ENCODE measurements at regions not wholly inside any gene's neighbourhood (a gene's known extent, or its start where the extent isn't known, plus 50 kb on each side); places are given as distances from the start of the nearest gene placed in this dataset.
"Not testable (repeated sequence)": the region's sequence is repeated elsewhere in the genome, so short reads cannot be mapped to it uniquely, and the experiment has no call there.

DNA sequence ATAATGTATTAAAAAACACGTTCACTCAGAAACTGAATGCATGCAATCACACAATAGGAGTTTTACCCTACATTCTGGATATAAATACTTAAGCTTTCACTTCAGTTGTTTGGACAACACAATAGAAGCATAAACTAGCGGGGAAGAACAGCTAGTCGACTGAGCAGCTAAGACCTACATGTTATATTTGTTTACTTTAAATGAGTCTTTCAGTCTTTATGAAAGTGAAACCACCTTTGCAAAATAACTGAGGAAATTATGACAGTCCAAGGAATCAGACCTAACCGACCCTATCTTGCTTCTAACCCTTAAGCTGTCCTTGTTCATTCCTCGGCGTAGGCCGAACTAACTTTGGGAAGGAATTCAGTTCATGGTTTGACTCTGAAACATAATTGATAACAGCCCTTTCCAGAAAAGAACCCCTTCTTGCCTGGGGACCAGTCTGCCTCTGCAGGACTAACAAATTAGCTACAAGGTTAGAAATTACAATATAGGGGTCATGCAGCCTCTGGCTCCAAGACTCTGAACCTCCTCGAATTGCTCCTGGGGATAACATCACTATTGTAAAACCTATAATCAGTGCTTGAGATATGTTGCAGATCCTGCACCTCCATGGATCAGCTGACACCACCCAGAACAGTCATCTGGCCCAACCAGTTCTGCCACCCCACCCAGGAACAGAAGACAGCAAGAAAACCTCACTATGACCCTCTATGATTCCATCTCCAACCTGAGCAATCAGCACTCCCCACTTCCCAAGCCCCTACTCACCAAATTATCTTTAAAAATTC is 185.1 kb upstream of the KLF6 start:
- DNase-seq, result no peak

DNA sequence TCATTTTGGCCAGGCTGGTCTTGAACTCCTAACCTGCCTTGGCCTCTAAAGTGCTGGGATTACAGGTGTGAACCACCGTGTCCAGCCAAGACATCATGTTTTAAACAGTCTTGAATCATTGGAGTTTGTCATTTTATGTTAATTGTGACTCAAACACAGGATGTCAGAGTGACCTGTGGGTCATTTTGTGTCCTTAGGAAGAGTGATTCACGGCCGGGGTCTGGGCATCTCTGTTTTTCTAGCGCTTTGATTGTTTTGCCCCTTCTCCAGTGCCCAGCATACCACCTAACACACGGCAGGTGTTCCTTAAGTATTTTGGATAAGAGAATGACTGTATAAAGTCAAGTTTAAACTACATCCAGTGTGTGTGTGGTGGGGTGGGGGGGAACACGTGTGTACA is 183.7 kb upstream of the KLF6 start:
- DNase-seq, result no peak

DNA sequence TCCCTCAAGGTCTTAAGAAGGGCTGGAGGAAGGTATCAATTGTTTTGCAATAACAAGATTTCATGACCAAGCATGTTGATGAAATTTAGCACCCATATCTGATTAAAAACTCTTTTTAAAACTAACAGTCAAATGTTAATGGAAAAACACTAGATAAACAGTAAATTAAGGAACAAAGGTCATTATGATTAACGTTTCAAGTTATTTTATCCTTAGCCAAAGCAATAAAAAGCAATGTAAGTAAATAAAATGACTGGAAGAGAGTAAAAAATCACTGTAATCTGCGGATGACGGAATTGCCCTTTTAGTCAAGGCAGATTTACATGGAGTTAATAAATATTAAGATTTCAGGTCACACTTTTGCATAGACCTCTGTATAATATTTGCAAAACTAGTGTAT is 179.5 kb upstream of the KLF6 start:
- DNase-seq, result no peak

DNA sequence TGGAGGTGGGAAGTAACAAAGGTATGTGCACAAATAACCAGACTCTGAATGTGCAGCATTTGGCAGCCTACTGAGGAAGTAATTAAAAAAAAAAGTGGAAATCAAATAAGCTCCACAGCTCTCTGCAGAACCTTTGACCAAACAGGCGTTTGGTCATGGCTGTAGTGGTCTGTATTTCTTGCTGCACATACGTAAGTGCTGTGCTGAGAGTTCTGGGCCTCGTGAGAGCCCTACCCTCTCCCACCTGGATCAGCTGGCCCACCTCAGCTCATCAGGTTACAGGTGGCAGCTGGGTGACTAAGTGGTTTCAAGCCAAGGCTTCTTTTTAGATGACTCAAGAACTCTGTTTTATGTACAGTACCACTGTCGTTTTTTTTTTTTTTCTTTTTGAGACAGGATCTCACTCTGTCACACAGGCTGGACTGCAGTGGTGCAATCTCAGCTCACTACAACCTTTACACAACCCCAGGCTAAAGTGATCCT is 178.2 kb upstream of the KLF6 start:
- DNase-seq, result no peak

DNA sequence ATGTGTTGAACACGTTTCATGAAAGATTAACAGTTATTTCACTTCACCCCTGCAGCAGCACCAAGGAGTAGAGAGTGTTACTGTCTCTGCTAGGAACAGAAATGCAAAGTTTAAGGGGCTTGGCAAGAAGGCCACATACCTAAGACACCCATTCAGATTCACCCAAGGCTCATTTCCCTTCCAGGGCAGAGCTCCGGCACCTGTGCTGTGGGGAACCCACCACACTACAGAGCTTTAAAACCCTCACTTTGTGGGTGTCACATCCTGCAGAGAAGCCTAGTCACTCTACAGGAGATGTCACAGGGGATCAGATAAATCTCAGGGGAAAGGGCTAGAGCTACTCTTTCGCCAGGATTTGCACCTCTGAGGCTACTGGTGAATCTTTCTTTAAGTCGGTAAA is 176.1 kb upstream of the KLF6 start:
- DNase-seq, result no peak

DNA sequence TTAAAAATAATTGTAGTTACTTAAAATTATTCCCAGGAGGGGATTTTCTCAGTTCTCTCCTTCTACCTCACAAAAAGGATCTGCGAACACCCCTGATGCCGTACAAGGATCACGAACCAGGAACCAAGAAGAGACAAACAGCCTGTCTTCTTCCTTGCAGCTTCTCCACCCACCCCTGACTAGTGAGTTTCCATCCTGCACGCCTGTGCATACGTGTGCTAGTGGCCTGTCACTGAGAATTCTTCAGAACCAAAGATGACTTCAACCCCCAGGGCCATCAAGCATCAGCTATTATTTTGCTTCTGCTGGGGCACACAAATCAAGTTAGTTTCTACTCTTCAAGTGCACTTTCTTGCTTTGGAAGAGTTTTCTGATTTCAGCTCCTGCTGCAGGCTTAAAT is 175.5 kb upstream of the KLF6 start:
- DNase-seq, result no peak

DNA sequence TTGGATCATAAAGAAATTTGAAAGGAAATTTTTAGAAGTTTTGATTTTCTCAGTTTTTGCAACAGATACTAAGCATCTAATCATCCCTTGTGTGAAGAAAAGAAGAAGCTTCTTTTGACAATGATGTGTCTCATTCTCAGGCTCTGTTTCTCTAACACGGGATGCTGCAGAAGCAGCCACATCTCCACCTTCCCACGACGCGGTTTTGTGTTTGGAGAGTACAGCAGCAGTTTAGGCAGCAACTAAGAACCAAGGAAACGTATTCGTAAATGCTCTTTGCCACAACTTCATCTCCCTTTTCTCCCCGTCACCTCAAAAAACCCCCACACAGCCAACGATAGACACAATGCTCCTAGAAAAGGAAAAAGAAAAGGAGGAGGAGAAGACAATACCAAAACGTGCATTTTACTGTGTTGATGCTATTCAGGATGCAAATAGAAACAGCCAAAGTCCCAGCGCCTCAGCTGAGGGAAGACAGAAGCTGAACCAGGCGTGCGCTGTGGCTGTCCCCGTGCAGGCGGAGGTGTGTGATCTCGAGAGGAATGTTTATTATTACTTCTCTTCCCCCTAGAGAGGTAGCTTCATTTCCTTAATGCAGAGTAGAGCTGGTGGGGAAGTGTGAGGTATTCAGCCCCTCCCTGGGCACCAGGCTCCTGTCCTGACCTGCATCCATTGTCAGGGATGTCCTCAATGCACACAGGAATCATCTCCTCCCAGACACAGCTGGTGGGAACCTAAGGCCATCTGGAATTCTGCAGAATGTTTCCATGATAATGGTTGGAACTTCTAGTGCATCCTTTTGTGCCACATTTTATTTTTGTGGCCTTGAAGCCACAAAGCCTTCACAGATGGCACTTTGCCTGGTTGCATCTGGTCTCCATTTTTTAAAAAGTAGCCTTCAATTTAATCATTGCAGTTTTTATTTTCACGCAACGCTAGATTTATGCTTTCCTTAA is 174.6 kb upstream of the KLF6 start:
- DNase-seq, result no peak

DNA sequence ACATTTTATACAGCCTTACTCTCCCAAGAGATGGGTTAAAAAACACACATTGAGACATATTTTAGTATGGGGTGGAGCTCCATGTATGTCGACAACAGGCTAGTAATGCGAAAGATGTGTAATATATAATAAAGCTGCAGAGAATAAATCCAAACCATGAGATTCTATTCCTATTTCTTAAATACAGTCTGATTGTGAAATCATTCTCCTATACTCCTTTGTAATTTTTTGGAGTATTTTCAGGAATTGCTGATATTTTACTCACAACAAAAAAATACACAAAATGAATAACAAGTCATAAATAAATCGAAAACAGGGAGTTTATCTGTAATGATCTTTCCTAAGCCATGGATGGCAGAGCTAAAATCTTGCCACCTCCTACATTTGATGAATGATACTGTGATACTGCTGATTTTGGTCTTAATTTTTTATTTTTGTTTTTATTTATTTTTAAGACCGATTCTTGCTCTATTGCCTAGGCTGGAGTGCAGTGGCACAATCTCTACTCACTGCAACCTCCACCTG is 173.5 kb upstream of the KLF6 start:
- no peak for DNase-seq

DNA sequence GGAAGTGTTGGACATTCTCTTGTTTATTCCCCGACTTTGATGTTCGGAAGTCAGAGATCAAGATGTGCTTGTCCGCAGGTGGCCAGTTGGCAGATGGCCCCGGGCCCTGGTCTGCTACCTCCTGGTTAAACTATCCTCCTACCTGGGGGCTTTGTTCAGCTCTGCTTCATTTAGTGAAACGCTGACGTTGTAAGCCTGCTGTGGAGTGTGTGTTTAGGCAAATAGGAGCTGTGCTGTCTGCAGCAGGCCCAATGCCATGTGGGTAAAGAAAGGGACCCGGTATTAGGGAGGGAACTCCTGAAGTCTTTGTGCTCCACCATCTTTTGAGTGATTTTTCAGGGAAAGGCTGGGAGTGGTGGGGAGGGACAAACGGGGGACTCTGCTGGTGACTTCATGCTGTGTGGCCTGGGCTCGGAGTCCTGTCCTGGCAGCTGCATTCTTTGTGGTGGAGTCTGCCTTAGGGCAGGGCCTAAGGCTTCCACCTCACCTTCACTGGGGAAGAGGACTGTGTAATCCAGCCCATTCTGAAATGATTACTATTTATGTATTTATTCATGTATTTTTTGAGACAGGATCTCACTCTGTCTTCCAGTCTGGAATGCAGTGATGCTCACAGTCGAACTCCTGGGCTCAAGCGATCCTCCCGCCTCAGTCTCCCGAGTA is 171.1 kb upstream of the KLF6 start:
- no peak for DNase-seq

DNA sequence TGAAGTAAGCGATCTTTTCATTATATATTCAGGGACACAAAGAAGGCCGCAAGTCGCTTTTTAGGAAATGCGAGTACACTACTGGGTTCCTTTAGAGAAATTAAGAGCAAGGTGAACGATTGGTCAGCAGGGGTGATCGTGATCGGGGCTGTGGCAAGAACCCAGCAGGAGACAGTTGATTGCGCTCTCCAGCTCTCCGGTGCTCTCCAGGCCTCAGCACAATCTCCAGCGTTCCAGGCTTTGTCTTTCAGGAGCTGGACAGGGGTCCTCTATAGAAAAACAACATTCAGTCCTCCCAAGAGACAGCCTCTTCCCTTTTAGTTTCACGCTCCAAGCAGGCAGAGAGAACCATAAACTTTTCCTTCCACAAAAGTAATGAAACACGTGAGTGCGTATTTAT is 170.5 kb upstream of the KLF6 start:
- no peak for DNase-seq

DNA sequence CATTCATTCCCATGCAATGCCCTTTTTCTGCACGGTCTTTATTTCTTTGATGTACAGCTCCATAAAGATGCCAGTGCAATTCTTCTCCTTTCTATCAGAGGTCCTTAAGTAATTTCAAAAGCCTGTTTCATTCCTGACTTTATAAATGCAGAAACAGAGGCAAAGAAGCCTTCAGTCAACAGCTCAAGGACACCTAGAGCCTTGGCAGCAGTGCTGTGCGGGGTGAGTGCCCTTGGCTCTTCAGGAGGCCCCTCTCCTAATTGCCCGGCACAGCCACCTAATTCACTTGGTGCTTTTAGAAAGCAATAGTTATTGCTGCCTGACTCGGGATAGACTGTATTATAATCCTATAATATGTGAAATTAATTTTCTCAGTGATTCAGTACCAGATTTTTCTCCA is 169.6 kb upstream of the KLF6 start:
- no peak for DNase-seq

DNA sequence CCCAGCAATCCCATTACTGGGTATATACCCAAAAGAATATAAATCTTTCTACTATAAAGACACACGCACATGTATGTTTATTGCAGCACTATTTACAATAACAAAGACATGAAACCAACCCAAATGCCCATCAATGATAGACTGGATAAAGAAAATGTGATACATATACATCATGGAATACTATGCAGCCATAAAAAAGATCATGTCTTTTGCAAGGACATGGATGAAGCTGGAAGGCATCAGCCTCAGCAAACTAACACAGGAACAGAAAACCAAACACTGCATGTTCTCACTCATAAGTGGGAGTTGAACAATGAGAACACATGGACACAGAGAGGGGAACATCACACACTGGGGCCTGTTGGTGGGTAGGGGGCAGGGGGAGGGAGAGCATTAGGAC is 169.0 kb upstream of the KLF6 start:
- not testable (repeated sequence) for DNase-seq

DNA sequence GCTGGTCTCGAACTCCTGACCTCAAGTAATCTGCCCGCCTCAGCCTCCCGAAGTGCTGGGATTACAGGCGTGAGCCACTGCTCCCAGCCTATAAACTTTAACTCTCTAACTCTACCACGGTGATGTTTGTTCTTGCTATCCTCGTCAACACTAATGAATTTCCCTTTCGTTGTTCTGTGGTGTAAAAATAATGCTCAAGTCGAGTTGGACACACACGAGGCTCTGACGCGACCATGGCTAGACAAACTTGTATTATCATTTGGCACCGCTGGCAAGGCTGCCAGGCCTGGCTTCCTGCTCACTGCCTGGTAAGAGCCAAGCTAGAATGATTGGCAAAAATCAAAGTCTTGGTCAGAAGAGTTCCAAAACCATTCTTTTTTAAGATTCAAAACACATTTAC is 167.0 kb upstream of the KLF6 start:
- no peak for DNase-seq

DNA sequence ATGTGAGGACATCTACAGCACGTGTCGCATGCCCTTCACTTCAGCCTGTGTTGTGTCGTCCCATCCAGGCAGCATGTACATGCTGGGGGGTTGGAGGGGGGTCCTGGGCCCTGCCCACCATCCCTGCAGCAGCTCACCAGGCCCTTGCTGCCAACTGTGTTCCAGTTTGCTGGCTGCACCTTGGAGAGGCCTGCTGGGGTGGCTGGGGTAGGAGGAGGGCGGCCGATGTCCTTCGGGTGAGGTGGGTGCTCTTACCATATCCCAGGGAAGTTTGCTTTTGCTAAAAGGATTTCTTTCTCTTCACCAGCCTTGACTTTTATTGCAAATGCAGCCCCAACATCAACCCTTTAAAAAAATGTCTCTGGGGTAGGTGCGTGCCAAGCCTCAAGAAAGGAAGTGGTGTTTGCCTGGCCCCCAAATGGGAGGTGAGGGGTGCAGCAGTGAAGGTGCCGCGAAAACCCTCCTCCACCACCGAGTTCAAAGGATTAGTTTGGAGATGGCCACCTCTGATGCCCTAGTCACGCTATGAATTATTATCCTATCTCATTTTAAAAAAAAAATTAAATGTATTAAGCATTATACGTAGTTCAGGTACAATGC is 165.8 kb upstream of the KLF6 start:
- DNase-seq, result no peak

DNA sequence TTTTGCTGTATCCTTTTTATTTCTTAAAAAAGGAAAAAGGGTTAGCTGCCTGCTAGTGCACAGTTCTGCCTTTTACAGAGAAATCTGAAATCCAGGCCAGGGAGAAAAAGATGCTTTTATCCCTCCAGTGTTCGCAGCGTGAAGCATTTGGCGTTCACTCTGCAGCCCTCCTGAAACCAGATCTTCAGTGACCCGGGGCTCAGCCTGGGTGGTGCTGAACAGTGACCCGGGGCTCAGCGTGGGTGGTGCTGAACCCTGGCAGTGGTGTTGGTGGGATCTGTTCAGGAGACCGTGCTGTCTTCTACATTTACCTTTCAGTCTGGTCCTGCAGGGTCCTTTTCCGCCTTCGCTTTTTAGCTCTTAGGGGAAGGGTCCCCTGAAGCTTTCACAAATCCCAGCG is 164.7 kb upstream of the KLF6 start:
- no peak for DNase-seq

DNA sequence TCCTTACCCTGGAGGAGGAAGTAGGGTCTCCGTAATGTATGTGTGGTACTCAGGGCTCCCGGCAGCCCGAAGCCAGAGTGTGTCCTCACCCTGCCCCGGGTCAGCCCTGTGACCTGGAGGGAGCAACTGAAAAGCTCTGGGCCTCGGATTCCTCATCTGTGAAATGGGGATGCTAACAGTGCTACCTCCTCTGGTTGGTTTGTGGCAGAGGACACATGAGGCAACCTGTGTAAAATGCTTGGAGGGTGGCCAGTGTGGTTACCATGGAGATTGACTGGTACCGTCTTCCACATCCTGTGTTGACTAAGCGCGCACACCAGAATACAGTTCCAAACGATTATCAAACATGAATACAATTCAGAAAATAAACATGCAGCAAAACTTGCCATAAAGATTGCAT is 163.8 kb upstream of the KLF6 start:
- peak in 1 of 2 donors; percentile 25 for DNase-seq

DNA sequence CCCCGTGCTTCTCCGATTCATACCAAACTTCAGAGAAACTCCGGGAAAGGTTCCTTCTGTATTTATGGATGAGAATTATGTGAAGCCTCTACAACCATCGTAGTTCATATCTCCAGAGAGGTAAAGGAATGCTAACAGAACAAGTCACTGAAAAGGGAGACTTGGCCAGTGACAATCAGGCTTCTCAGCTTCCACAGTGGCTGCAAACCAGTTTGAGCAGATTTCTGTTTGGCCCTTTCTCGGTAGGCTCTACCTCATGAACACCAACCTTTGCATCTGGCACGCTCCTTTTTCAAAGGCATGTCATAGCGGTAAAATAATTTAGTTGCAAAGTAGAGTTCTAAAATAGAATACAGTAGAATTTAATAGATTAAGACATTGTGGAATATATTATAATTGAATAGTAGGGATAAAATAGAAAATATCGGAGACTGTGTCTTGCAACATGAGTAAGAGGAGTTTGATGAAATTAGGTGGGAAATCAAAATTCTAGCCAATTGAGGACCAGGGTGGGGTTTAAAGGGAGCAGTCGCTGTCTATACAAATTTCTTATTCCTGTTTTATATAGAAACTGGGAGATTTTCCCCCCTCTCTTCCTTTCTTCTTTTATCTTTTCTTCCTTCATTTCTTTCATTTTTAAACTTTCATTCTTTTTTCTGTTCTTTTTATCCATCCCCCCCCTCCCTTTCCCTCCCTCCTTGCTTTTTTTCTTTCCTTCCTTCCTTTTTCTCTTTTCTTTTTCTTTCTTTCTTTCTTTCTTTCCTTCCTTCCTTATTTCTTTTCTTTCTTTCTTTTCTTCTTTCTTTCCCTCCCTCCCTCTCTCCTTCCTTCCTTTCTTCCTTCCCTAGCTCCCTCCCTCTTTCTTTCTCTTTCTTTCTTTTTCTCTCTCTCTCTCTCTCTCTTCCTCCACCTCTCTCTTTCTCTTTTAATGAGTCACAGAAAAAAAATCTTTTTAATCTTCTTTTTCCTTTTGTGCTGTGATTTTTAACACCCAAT is 161.5 kb upstream of the KLF6 start:
- no peak for DNase-seq

DNA sequence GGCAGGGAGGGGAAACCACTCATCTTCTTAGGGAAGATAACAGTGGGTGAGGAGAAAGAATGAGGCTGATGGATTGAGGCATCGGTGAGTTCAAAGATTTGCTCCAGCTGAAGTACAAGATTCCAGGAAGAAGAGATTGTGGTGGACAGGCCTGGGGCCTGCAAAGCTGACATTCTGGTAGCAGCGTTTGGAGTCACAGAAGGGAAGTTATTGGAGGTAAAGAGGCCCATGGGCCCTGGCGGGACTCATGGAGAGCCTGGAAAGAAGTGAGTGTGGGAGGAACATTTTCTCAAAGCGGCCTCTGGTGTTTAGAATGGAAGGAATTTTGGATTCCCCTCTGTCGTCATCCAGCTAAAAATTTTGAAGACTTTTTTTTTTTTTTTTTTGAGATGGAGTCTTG is 160.0 kb upstream of the KLF6 start:
- DNase-seq, result no peak

DNA sequence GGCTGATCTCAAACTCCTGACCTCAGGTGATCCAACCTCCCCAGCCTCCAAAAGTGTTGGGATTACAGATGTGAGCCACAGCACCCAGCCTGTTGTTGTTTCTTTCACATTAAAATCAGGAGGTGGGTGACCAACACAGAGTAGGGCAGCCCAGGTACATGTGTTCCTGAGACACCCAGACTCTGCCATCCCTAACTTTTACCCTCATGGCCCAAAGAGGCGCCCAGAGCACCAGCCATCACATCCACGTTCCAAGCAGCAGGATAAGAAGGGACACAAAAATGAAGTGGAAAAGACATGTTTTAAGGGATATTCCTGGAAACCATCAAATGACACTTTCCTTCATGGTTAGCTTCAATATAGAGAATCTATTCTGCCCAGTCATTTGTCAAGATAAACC is 159.6 kb upstream of the KLF6 start:
- DNase-seq, result no peak

DNA sequence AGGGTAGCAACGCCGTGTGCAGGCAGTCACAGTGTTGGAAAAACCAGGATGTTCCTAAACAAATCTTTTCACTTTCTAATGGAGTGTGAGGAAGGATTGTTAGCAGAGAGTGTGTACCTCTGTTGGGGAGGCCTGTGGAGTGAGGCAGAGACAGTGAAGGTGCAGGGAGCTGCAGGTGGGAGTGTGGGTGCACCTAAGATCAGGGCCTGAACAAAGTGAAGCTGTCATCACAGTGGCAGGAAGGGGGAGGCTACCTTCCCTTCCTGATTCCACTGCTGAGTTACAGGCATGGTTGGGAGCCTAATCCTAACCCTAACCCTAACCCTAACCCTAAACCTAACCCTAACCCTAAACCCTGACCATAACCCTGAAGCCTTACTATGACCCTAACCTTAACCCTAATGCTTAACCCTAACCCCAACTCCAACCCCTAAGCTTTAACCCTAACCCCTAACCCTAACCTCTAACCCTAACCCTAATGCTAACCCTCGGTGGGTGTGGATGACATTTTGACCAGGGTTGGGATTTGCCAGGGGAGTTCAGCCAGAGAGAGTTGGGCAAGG is 158.8 kb upstream of the KLF6 start:
- no peak for DNase-seq

DNA sequence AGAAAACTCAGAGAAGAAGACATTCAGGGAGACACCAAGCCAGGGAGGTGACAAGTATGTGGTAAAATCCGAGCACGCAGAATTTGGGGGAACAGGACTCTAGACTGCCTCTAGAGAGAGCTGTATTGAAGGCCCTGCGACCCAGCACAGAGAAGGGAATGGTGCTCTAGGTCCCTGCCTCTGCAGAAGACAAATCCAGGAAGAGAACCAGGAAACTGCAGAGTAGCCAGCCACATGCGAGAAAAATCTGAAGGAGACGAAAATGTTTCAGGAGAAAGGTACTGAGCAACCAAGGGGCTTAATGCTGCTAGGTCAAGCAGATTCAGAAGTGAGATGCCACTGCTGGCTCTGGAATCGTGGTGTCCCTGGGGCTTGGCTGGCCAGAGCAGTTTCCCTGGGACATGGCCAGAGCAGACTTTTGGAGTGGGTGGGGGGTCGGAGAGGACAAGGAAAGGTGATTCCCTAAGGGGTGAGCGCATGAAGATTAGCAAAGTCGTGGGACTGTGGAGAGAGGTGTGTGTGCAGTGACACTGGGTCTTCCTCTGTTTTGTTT is 158.0 kb upstream of the KLF6 start:
- DNase-seq, result no peak

All from bone marrow (tissue), 2 donors.